ENCODE measurements at regions not wholly inside any gene's neighbourhood (a gene's known extent, or its start where the extent isn't known, plus 50 kb on each side); places are given as distances from the start of the nearest gene placed in this dataset.
A peak's percentile ranks its signal among the peaks of the same experiment; 100 is the strongest.
"Not testable (repeated sequence)": the region's sequence is repeated elsewhere in the genome, so short reads cannot be mapped to it uniquely, and the experiment has no call there.

- DNase-seq: no peak
Measured at GRCh38 chr4:126899331-126899801, 733.4 kb upstream of the INTU start.

- no peak for DNase-seq
Measured at GRCh38 chr4:126906466-126906865, 726.3 kb upstream of the INTU start.

DNA sequence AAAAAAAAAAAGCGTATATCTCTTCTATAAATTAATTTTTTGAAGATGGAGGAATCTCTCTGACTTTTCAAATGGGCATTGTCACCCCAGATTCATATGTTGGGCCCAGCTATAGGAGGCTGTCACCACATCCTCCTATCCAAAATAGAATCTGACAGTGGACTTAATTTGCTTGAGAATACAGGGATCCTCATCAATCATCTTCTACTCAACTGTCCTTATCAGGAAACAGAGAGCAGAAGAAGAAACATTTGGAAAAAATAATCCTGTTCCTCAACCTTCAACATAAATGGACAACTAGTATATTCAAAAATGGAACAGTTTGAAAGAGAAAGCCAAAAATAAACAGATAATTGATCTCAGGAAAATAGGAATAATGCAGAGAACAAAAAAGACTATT lies 725.4 kb upstream of the INTU start:
- DNase-seq: no peak

- no peak for DNase-seq
Measured at GRCh38 chr4:126916049-126916625, 716.6 kb upstream of the INTU start.

GRCh38 chr4:126916626-126917140 lies 716.1 kb upstream of the INTU start:
- no peak for DNase-seq

GRCh38 chr4:126922328-126922938 lies 710.3 kb upstream of the INTU start:
- DNase-seq: not testable (repeated sequence)

DNA sequence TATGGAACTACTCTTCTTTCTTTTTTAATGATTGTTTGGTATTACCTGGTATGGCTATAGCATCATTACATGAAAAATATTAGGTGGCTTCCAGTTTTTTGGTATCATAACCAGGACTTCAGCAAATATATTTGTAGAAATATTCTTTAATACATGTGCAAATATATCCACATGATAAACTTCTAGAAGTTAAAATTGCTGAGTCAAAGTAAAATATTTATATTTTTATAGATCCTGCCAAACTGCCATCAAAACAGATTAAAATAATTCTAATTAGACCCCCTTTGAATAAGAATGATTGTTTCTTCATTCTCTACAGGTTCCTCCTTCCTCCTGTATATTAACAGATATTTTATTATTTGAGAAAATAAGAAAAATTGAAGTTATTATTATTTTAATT lies 708.5 kb upstream of the INTU start:
- DNase-seq: no peak

GRCh38 chr4:126930059-126930458 lies 702.7 kb upstream of the INTU start:
- DNase-seq: not testable (repeated sequence)

DNA sequence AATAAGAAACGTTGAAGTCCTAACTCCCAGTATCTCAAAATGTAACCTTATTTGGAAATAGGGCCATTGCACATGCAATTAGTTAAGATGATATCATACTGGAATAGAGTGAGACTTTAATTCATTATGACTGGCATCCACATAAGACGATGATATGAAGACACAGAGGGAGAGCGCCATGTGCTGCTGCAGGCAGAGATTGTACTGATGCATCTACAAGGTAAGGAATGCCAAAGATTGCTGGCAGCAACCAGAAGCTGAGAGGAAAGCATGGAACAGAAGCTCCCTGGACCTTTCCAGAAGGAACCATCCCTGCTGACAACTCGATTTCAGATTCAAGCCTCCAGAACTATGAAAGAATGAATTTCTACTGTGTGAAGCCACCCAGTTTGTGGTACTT lies 697.0 kb upstream of the INTU start:
- no peak for DNase-seq

GRCh38 chr4:126937342-126937741 lies 695.4 kb upstream of the INTU start:
- no peak for DNase-seq

DNA sequence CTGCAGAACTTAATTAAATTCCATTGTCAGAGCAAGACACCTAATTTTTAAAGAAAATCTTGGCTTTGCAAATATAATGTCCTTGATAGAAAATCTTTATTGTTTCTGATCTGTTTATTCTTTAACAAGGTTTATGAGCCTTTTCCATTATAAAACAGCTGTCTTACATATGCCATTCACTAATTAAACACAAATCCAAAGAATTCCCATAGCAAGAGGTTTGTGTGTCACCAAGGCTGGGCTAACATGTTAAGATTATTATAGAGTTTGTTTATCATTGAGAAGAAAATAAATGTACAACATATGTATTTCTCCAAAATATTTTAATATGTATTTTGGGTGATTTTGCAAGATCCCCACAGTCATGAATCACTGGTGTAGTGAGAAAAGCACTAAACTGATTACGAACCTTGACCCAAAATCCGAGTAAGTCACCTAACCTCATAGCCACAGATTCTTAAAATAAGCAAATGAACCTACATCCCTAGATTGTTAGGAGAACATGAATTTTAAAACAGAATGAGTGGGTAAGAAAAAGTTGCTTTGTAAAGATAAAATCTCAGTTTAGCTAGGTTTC lies 694.8 kb upstream of the INTU start:
- DNase-seq: no peak

DNA sequence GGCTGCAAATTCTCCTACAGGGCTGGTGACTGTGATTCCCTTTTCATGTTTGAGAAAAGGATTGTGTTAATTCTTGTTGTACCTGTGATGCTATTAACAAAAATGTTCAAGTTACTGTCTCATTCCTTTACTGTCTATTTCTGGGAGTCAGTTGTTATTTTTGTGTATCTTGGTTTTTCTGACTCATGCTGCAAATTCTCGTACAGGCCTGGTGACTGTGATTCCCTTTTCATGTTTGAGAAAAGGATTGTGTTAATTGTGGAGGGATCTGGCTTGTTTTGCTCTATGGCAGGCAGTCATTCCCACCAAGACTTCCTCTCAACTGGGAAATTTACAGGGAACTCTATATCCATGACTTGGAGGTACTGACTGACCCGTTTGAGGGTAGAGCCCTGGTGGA lies 693.4 kb upstream of the INTU start:
- DNase-seq: no peak

DNA sequence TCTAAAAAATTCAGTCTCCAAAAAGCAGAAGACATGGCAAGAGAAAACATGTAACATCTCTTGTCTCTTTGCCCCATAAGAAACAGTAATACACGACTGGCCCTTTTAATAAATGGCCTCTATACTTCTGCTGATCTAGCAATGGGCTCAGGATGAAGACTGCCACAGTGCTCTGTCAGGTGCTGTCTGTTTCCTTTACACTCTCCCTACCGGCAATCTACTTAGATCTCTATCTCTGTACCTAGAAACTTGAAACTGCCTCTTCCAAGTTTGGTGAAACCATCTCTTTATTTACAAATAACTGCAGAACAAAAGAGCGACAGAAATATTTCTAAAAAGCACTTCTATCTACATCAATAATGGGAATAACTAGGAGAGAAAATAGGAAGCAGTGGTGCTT lies 685.2 kb upstream of the INTU start:
- DNase-seq: no peak

DNA sequence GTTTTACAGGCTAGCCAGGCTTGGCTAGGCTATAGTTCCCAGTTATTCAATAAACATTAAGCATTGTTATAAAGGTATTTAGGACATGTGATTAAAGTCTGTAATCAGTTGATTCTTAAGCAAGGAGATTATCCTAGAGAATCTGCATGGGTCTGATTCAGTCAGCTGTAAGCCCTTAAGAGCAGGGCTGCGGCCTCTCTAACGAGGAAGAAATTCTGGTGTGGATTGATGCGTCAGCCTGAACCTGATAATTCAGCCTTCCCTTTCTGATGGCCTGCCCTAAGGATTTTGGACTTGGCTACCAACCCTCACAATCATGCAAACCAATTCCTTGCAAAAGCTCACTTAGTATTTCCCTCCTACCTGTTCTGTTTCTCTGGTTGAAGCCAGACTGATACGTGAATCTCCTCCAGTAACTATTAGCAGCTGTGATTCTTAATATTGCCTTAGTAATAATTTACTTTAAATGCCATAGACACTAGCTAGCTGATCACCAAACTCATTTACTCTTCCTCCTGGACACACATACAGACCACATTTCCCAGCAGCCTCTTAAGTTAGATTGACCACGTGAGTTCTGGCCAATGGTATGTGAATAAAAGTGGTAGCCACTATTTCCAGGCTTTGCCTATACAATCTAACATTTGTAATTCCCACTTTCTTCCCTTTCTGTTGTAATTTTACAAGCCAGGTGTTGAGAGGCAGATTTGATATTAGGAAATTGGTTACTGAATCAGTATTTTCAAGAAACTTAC lies 678.0 kb upstream of the INTU start:
- no peak for DNase-seq

- DNase-seq: peak in 2 of 6 experiments; percentile 0
Measured at GRCh38 chr4:126955292-126956183, 677.2 kb upstream of the INTU start.

DNA sequence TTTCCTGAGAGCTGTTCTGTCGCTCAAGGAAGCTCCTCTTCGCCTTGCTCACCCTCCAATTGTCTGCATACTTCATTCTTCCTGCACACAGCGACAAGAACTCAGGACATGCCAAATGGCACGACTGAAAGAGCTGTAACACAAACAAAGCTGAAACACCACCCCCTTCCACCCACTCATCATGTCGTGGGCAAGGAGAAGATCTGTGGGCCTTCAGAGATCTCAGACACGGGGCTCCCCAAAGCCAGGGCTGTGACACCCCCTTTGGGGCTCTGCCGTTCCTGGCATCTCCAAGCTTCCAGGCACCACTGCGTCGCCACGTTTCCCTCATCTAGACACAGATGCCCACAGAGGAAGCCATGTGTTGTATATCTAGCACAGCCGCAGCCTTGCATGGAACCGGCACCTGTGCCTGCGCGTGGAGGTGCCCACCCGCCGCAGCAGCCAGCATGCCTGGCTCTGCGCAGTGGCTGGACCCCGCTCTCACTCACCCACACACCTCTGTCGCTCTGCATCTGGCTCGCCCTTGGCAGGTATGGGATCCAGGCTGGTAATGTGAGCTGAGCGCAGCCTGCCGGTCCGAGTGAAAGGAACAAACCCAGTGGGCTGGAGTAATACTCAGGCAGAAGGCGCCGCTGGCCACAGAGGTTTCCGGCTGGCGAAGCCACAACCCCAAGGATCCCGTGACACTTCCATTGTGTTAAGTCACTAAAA lies 676.4 kb upstream of the INTU start:
- DNase-seq: no peak

GRCh38 chr4:126957556-126957955 lies 675.2 kb upstream of the INTU start:
- no peak for DNase-seq

GRCh38 chr4:126957987-126958386 lies 674.8 kb upstream of the INTU start:
- DNase-seq: no peak

DNA sequence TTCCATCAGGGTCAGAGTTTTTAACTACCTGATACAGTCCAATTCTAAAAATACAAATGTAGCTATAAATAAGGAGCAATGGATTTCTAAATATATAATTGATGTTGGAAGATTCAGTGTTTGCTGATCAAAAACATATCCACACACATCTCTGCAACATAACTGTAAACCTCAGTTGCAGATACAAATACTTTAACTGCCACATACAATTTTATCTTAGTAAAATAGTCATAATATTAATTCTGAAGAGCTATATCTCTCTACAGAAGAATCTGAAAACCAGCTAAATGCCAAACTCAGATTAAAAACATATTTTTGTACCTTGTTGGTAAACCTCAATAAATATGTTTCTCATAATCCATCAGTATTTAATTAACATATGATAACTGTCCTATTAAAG lies 674.3 kb upstream of the INTU start:
- no peak for DNase-seq

- DNase-seq: no peak
Measured at GRCh38 chr4:126959056-126959745, 673.6 kb upstream of the INTU start.

GRCh38 chr4:126960760-126961159 lies 672.0 kb upstream of the INTU start:
- DNase-seq: no peak
